DOHH2 (cell line): ENCODE measurements at regions not wholly inside any gene's neighbourhood (a gene's known extent, or its start where the extent isn't known, plus 50 kb on each side); places are given as distances from the start of the nearest gene placed in this dataset.

Experiments used
- EZH2phosphoT487 ChIP-seq: fragments of 200-600 bp; sonication (generic); IDR thresholded peaks from 2 replicates; pipeline ENCODE4 v1.6.1; 2017; ENCODE audit warnings: borderline replicate concordance, mild to moderate bottlenecking, antibody characterized with exemption, low read length, moderate library complexity, mixed read lengths
- TF ChIP-seq, protein P1 (sequence below): fragments of 200-600 bp; sonication (generic); IDR thresholded peaks from one replicate; pipeline ENCODE4 v1.5.1; 2014; ENCODE audit warnings: antibody characterized with exemption, mild to moderate bottlenecking, low read depth, low read length; ENCODE audit not compliant: poor library complexity, severe bottlenecking

GRCh38 chr1:34296059-34296458 lies 119.4 kb downstream of the C1orf94 start:
- no peak for TF ChIP-seq EZH2phosphoT487
- TF ChIP-seq, protein P1, sequence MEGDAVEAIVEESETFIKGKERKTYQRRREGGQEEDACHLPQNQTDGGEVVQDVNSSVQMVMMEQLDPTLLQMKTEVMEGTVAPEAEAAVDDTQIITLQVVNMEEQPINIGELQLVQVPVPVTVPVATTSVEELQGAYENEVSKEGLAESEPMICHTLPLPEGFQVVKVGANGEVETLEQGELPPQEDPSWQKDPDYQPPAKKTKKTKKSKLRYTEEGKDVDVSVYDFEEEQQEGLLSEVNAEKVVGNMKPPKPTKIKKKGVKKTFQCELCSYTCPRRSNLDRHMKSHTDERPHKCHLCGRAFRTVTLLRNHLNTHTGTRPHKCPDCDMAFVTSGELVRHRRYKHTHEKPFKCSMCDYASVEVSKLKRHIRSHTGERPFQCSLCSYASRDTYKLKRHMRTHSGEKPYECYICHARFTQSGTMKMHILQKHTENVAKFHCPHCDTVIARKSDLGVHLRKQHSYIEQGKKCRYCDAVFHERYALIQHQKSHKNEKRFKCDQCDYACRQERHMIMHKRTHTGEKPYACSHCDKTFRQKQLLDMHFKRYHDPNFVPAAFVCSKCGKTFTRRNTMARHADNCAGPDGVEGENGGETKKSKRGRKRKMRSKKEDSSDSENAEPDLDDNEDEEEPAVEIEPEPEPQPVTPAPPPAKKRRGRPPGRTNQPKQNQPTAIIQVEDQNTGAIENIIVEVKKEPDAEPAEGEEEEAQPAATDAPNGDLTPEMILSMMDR, result no peak
